Central memory CD4-positive, alpha-beta T cell (primary cell): ENCODE measurements at regions not wholly inside any gene's neighbourhood (a gene's known extent, or its start where the extent isn't known, plus 50 kb on each side); places are given as distances from the start of the nearest gene placed in this dataset.

ENCODE experiments used
- DNase-seq: peaks from one replicate; pipeline ENCODE4 v3.0.0; 2022

DNA sequence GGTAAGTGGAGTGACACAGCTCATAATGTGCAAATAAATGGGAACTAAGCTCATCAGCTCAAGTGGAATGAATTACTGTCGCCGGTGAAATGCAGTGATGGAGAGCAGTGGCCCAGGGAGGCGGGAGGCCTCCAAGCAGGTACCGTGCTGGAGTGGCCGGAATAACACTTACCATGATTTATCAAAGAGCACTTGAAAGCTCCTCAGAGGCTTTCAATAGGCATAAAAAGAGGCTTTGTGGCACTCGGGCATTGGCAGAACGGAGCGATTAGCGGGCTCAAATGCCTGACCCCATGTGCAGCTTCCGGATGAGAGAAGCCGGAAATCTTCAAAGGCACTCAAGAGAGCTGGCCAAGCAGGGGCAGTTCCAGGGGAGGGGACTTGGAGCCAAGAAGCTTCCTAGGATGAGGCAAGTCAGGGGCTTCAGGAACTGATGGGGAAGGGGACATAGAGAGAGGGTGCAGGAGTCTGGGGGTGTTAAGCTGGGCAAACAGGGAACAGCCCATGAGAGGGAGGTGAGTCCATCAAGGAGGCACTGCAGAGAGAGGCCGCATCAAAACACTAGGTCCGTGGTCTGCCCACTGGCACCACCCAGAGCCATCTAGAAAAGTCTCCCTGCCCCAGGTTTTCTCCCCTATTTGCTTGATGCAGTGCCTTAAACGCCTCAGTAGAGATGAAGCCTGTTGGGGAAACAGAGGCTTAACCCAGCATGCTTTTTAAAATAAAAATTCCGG lies 144.0 kb upstream of the IRX6 start:
- DNase-seq, result no peak

DNA sequence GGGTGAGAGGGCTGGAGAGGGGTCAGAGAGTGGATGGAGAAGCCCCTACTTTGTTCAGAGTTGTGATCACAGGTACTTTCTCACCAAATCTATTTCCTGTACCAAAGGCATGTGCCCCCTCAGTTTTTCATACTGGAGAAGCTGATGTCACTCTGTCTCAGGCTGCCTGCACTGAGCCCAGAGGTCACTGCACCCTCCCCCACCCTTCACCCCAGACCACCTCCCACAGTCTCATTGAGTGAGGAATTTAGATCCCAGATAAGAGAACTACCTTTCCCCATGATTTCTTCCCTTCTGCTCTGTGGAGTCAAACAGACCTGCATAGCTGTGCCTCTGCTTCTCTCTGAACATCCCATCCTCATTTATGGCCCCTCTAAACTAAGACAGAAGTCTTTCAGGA lies 140.0 kb upstream of the IRX6 start:
- no peak for DNase-seq

- no peak for DNase-seq
These were observed 139.4 kb upstream of the IRX6 start for GRCh38 chr16:55184619-55185018.

- no peak for DNase-seq
These were observed 134.8 kb upstream of the IRX6 start for GRCh38 chr16:55189224-55189623.

- DNase-seq, result no peak
These were observed 134.0 kb upstream of the IRX6 start for GRCh38 chr16:55189682-55190636.

- no peak for DNase-seq
These were observed 131.3 kb upstream of the IRX6 start for GRCh38 chr16:55192734-55193133.

DNA sequence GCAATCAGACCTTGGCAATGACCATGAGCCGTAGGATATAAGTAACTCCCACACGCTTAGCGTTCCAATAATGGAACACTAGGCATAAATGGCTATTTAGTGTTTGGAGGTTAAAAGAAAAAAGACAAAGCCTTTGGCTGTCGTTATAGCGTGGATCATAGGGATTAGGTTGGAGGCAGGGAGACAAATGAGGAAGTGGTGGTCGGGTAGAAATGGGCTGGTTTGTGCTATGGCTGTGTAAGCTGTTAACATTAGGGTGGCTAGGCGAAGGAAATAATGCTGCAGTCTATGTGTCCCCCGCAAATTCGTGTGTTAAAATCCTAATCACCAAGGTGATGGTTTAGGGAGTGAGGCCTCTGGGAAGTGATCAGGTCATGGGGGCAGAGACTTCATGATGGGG lies 120.4 kb upstream of the IRX6 start:
- DNase-seq, result no peak

DNA sequence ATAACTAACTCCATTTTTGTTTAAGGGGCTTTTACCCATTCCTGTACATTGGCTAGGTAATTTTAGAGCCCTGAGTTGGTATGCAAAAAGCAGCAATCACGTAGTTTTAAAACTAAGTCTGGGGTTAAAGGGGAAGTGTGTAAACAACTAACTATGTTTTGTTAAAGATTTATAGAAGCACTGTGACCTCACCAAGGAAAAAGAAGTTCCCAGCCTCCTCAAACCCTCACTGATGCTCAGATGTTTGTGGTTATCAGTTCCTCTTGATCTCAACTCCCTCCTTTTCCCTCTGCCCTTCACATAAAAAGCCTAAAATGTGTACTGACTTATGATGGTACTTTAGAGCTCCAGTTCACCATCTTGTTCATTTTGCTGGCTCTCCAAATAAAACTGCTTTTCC lies 119.9 kb upstream of the IRX6 start:
- no peak for DNase-seq

DNA sequence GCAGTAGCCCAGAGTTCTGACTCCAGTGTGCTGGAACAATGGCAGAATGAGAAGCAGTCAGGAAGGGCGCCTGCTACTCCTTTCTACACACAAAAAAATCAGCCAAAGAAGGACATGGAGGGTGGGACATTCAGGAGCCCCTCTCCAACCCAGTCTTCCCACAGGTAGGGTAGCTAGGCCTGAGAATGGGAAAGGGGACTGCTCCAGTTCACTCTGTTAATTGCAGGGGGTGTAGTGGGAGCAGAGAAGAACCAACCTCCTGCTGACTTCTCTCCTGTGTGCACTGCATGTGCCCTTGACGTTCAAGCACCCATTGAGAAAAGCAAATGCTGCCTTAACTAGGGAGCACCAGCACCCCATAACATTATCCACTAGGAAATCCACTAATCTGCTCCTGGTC lies 119.1 kb upstream of the IRX6 start:
- no peak for DNase-seq

GRCh38 chr16:55207693-55208428 lies 116.1 kb upstream of the IRX6 start:
- no peak for DNase-seq

DNA sequence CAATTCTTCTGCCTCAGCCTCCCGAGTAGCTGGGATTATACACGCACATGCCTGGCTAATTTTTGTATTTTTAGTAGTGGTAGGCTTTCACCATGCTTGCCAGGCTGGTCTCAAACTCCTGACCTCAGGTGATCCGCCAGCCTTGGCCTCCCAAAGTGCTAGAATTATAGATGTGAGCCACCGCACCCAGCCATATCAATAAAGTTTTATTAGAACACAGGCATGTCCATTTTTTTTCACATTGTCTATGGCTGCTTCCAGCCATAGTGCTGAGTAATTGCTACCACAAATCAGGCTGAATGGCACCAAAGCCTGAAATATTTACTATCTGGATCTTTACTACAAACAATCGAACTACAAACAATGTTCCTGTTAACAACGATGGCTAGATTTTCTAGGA lies 114.4 kb upstream of the IRX6 start:
- DNase-seq, result no peak

- DNase-seq, result no peak
These were observed 111.2 kb upstream of the IRX6 start for GRCh38 chr16:55212791-55213190.

GRCh38 chr16:55214412-55214811 lies 109.6 kb upstream of the IRX6 start:
- DNase-seq, result no peak

DNA sequence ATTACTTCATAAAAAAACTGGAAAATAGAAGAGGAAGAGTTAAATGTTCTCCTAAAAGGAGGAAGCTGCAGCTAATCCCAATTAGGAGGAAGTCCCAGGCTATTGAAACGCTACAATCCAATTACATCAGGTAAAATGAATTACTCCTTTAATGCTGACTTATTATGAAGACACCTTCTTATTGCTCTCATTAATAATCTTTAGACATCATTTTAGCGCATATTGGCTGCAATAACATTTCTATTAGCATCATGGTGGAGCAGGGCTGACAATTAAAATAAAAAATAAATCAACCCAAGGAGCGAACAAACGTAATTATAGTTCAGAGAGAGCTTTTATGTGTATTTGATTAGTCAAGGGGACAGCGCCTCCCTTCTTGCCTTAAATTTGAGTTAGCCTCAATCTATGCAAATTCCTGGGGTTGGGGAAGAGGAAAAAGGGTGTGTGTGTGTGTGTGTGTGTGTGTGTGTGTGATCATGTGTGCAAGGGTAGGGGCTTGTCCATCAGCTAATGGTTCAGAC lies 109.0 kb upstream of the IRX6 start:
- no peak for DNase-seq

GRCh38 chr16:55217392-55217791 lies 106.6 kb upstream of the IRX6 start:
- no peak for DNase-seq

DNA sequence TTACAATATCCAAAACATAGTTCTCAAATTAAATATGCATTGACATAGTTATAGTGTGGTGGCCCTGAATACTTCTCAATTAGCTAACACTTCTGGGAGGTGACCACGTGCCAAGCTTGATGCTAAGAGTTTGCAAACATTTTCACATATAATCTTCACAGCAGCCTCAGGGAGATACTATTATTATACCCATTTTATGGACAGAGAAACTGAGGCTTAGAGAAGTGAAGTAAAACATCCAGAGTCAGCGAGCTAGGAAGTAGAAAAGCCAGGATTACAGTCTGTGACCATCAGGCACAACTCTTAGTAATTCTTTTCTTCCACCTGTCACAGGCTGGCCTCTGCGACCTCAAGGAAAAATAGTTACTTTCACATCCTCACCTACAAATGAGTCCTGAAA lies 102.2 kb upstream of the IRX6 start:
- DNase-seq, result no peak

DNA sequence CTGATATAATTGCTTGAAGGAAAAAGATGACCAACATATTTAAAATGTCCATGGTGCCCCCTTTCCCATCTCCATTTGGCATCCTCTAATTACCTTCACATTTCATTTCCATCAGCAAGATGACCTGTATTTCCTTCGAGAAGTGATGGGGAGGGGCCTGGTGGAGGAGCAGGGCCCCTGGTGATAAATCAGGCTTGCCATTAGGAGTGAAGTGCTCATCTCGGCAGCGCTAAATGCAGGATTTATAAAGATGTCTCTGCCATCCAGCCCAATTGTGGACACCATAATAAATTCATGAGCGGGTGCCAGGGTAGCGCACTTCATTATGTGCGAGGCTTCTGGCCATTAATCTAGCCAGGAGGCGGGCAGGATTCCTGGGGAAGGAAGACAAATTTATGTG lies 101.5 kb upstream of the IRX6 start:
- DNase-seq, result no peak

GRCh38 chr16:55225972-55226542 lies 97.9 kb upstream of the IRX6 start:
- no peak for DNase-seq

- no peak for DNase-seq
These were observed 91.2 kb upstream of the IRX6 start for GRCh38 chr16:55232822-55233221.

GRCh38 chr16:55233464-55233863 lies 90.5 kb upstream of the IRX6 start:
- DNase-seq, result no peak

DNA sequence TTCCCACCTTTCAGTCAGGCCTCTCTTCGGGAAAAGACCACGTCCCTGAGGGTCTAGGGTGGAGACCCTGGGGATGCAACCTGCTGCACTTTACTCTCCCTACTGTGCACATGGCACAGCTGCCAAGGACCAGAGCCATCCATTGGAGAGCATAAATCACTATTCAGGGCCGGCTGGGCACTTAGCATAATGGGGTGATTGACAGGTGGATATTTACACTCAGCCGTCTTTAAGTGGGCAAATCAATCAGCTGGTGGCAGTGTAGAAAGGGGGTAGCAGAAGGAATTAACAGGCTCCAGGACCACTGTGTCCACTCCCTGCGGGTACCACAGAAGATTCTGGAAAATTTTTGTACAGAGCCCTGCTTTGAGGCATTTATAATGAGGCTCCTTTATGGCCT lies 87.3 kb upstream of the IRX6 start:
- no peak for DNase-seq

DNA sequence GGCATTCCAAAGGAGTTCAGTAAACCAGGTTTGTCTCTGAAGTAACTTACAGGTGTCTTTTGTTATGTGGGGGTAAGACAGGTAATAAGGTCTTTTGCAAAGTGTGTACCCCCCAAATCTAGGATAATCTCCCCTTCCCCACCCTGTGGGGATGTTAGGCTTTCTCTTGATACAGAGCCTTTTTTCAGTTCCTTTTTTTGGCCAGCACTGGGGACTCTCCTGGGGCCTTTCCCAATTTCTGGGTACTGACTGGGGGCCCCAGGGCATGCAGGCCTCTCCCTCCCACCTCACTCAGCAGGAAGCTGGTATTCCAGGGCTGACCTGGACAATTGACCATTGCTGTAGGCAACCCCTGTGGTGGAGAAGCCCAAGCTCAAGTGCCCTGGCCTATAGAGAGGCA lies 84.3 kb upstream of the IRX6 start:
- DNase-seq, result no peak

GRCh38 chr16:55240888-55241287 lies 83.1 kb upstream of the IRX6 start:
- no peak for DNase-seq
